Lower leg skin (tissue), 3 donors: ENCODE measurements at regions not wholly inside any gene's neighbourhood (a gene's known extent, or its start where the extent isn't known, plus 50 kb on each side); places are given as distances from the start of the nearest gene placed in this dataset.

Experiments used
- POLR2A ChIP-seq, 2 donors: fragments of 450-650 bp; IDR thresholded peaks; one replicate each; pipeline ENCODE4 v1.6.1; 2016 to 2017; ENCODE audit warnings: antibody characterized with exemption in 2 of 2, mild to moderate bottlenecking in 1 of 2, moderate library complexity in 1 of 2
- TF ChIP-seq, protein P1 (sequence below), 3 donors: fragments of 450-650 bp; IDR thresholded peaks; one replicate each; pipeline ENCODE4 v1.5.1; 2016; ENCODE audit warnings: antibody characterized with exemption in 3 of 3, mild to moderate bottlenecking in 3 of 3, moderate library complexity in 2 of 3

DNA sequence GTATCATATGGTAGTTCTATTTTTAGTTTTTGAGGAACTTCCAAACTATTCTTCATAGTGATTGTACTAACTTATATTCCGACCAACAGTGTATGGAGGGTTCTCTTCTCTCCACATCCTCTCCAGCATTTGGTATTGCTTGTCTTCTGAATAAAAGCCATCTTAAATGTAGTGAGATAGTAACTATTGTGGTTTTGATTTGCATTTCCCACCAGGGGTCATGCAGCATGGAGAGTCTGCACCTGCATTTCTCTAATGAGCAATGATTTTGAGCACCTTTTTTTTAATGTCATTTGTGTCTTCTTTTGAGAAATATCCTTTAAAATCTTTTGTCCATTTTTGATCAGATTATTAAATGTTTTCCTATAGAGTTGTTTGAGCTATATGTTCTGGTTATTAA lies 718.5 kb downstream of the ZBBX start:
- TF ChIP-seq, protein P1, sequence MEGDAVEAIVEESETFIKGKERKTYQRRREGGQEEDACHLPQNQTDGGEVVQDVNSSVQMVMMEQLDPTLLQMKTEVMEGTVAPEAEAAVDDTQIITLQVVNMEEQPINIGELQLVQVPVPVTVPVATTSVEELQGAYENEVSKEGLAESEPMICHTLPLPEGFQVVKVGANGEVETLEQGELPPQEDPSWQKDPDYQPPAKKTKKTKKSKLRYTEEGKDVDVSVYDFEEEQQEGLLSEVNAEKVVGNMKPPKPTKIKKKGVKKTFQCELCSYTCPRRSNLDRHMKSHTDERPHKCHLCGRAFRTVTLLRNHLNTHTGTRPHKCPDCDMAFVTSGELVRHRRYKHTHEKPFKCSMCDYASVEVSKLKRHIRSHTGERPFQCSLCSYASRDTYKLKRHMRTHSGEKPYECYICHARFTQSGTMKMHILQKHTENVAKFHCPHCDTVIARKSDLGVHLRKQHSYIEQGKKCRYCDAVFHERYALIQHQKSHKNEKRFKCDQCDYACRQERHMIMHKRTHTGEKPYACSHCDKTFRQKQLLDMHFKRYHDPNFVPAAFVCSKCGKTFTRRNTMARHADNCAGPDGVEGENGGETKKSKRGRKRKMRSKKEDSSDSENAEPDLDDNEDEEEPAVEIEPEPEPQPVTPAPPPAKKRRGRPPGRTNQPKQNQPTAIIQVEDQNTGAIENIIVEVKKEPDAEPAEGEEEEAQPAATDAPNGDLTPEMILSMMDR (IDR thresholded peaks at IDR 0.05): no peak
- no peak for TF ChIP-seq POLR2A (IDR thresholded peaks at IDR 0.05)
